Rectal smooth muscle tissue (tissue), 1 donor: ENCODE measurements at regions not wholly inside any gene's neighbourhood (a gene's known extent, or its start where the extent isn't known, plus 50 kb on each side); places are given as distances from the start of the nearest gene placed in this dataset.

Experiments
- H3K27ac ChIP-seq: one replicate; pipeline ENCODE4 v1.7.0; 2013; ENCODE audit warnings: low read depth, low read length, inconsistent platforms
- H3K27me3 ChIP-seq: one replicate; pipeline ENCODE4 v1.7.0; 2013; ENCODE audit warnings: low read length; ENCODE audit not compliant: control insufficient read depth, insufficient read depth
- H3K36me3 ChIP-seq: one replicate; pipeline ENCODE4 v1.7.0; 2013; ENCODE audit warnings: low read length; ENCODE audit not compliant: control insufficient read depth, insufficient read depth
- H3K4me1 ChIP-seq: one replicate; pipeline ENCODE4 v1.7.0; 2013; ENCODE audit warnings: low read length; ENCODE audit not compliant: control insufficient read depth, insufficient read depth
- H3K4me3 ChIP-seq: one replicate; pipeline ENCODE4 v1.7.0; 2013; ENCODE audit warnings: low read length
- H3K9ac ChIP-seq: one replicate; pipeline ENCODE4 v1.7.0; 2013; ENCODE audit warnings: low read length

DNA sequence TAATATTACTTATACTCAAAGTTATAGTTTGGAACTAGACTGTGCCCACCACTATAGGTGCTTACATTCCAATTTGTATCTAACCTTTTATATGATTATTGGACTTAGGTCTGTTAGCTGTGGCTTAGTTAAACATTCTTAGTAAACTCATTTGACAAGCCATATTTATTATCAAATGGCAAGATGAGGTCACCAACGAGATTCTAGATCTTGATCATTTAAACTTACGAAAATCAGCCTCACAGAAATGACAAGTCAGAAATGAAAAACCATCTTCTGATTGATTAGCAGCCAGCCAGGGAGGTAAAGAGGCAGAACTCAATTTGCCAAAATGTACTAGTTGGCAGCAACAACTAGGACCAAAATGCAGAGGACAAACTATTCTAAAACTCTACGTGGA is 100.4 kb upstream of the STK17B start:
- H3K36me3 ChIP-seq = no peaks in the 10 kb centered on the region
- H3K4me3 ChIP-seq = no peak overlapping the region
- H3K9ac ChIP-seq = no peak overlapping the region
- no peaks in the 10 kb centered on the region for H3K4me1 ChIP-seq
- no peaks in the 10 kb centered on the region for H3K27me3 ChIP-seq
- H3K27ac ChIP-seq = no peak overlapping the region

DNA sequence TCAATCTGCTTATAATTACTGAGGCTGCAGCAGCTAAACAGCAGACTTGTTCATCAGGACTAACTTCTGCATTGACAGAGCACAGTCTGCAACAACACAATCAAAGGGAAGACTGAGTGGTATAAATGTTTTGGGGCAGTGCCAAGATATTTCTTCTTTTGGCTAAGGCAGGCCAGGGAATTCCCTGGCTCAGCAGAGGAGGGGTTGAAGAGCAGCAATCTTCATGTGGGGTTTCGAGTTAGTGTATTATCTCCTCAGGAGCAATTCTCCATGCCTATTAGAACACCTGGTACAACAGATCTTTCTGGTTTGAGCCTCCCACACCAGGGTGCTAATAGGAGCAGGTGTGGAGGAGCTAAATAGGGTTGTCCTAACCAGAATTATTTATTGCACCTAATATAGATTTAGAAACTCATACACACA is 103.0 kb upstream of the STK17B start:
- no peak overlapping the region for H3K9ac ChIP-seq
- no peak overlapping the region for H3K27ac ChIP-seq
- no peaks in the 10 kb centered on the region for H3K4me1 ChIP-seq
- no peaks in the 10 kb centered on the region for H3K27me3 ChIP-seq
- H3K4me3 ChIP-seq = no peak overlapping the region
- H3K36me3 ChIP-seq = no peaks in the 10 kb centered on the region

DNA sequence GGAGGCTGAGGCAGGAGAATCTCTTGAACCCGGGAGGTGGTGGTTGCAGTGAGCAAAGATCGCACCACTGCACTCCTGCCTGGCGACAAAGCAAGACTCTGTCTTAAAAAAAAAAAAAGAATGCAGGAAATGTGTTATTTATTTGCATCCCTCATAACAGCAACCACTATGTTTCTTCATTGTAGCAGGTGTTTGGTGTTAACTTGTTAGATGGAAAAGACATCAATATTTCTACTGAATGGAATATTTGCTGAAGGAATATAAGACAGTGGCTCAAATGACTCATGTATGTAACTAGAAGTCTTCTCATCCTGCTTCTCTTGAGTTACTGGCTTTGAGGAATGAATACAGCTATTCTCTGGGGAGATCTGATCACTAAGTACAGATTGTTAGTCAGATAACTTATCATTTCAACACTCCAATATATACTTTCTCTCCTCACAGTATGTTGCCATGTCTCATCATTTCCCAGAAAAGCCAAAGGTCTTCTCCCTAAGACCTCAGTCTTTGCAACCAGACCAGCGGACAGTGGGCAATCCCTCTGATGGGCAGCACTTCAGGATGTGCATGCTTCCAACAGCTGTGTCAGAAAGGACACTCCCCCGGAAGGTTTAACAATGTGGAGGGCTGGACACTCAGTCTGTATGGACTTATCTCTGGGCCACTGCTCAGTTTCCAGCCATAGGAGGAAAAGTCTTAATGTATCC is 104.4 kb upstream of the STK17B start:
- Histone ChIP-seq H3K4me3 (no peak overlapping the region), H3K27ac (no peak overlapping the region), H3K4me1 (no peaks in the 10 kb centered on the region), H3K27me3 (no peaks in the 10 kb centered on the region), H3K36me3 (no peaks in the 10 kb centered on the region), H3K9ac (no peak overlapping the region)

DNA sequence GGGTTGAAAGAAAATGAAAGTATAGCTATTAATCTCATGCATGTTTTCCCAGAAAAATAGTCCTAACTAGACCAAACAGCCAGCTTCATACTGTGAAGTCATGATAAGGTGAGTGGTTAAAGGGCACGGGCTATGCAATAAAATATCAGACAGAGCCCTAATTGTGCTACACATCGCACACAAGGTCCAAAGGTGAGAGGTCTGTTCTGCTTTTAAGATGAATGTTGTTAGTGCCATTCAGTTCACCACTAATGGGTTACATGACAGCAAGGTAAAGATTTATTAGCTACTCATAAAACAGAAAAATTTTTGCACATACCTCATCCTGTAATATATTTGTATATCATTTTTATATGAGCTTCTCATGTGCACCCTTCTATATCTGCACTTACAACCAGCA is 105.0 kb upstream of the STK17B start:
- no peaks in the 10 kb centered on the region for H3K36me3 ChIP-seq
- no peak overlapping the region for H3K9ac ChIP-seq
- no peaks in the 10 kb centered on the region for H3K4me1 ChIP-seq
- no peak overlapping the region for H3K27ac ChIP-seq
- H3K4me3 ChIP-seq = no peak overlapping the region
- no peaks in the 10 kb centered on the region for H3K27me3 ChIP-seq

DNA sequence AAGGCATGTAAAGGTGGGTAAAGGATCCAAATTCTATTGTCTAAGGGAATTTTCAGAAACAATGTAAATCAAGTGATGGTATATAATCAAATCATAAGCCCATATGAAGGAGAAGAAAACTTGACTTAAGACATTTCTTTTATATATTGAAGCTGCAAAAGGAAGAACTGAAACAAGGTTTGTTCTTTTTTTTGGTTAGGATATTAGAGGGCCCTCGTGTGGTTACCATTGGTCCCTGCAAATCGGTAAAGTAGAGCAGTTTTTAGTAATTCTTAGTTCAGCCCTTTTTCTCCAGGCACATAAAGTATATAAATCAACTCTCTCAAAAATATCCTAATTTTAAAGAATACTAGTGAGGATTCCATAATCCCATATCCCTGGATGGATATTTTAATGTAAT is 105.6 kb upstream of the STK17B start:
- Histone ChIP-seq H3K9ac (no peak overlapping the region), H3K4me1 (no peaks in the 10 kb centered on the region), H3K27me3 (no peaks in the 10 kb centered on the region), H3K36me3 (no peaks in the 10 kb centered on the region), H3K27ac (no peak overlapping the region), H3K4me3 (no peak overlapping the region)

DNA sequence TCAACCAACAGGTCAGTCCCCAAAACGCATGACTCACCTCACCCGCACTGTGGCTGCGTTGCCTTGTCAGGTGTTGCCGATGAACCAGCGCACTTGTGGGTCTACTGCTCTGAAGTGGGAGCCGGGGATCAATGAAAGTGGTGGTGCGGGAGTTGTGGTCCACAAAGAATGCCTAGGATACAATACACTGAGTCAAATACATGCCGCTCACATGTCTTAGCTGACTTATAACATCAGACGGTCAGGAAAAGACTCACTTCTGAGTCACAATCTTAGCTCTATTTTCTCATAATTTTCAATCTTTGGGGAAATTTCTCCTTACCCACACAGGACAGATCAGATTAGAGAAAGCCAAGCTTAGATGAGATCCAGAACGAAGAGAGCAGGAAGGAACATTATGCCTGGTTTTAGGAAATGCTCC is 107.1 kb upstream of the STK17B start:
- no peak overlapping the region for H3K4me3 ChIP-seq
- no peak overlapping the region for H3K9ac ChIP-seq
- H3K27ac ChIP-seq = no peak overlapping the region
- H3K36me3 ChIP-seq = no peaks in the 10 kb centered on the region
- no peaks in the 10 kb centered on the region for H3K4me1 ChIP-seq
- no peaks in the 10 kb centered on the region for H3K27me3 ChIP-seq

DNA sequence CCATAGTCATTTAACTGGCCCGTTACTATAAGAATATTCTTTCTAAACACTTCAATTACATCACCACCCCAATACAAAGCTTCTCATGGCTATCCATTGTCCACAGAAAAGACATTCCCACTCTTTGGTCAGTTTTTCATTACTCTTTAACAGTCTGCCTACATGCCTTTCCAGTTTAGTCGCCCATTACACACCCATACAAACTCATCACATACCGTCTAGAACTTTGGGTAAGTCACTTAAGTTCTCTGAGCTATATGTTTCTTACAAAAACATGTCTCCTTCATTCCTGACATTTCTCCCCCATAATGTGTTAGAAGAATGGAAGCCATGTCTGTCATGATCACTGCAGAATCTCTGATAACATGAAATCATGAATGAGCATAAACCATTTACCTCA is 108.2 kb upstream of the STK17B start:
- Histone ChIP-seq H3K4me1 (no peaks in the 10 kb centered on the region), H3K27me3 (no peaks in the 10 kb centered on the region), H3K9ac (no peak overlapping the region), H3K36me3 (no peaks in the 10 kb centered on the region), H3K27ac (no peak overlapping the region), H3K4me3 (no peak overlapping the region)

DNA sequence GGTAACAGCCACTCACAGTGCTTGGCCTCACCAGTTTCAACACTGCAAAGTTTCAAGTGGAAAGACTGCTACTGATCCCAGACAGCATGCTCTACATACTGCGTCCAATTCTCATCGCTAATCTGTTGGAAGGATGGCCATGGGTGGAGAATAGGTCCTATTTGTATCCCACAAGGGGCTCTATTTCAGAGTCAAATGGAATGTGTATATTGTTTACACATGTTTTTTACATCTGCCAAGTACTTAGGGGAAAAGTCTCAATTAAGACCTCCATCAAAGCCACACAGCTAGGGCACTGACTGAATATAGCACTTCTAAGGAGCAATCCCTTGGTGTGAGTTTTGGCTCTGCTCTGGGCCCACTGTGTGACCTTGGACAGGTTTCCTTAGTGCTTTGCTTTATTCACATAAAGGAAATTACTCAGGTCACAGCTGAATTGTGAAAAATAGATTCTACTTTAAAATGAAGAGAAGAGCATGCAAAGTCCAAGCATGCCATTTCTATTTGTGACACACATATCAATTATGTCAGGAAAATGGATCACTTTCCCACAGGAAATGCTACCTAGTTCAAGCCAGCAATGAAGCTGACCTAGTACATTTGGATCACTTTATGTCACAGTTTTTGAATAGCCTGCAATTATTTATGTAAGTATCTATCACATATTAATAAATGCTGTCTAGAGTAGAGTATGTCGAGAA is 112.9 kb upstream of the STK17B start:
- Histone ChIP-seq H3K9ac (no peak overlapping the region), H3K27me3 (no peaks in the 10 kb centered on the region), H3K4me3 (no peak overlapping the region), H3K4me1 (no peaks in the 10 kb centered on the region), H3K36me3 (no peaks in the 10 kb centered on the region), H3K27ac (no peak overlapping the region)

DNA sequence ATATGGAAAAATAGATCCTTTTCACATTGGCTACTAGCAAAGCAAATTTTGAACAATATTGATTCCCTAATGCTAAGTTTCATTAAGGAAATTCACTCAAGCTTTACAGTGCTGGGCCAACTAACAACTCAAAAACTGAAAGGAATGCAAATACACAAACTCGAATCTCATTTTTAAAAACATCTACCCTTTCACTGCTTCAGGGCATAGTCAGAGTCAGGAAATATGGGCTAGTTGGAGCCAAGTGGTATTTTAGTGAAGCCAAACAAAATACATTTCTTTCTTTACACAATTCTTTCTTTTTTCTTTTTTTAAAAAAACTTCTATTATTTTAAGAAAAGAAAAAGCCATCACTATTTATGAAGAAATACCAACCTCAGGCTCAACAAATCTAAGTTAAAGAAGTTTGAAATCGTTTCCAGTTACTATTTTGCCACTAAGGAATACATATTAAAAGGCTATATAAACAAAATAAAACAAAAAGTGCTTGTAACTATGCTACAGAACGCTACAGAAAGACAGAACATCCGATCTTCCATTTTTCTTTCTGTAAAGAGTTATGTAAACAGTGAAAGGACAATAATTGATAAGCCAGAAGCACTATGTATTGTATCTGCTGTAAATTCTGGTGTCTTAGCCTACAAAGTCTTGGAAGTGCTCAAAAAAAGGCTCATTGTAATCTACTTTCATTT is 113.6 kb upstream of the STK17B start:
- Histone ChIP-seq H3K36me3 (no peaks in the 10 kb centered on the region), H3K9ac (no peak overlapping the region), H3K4me1 (no peaks in the 10 kb centered on the region), H3K27me3 (no peaks in the 10 kb centered on the region), H3K27ac (no peak overlapping the region), H3K4me3 (no peak overlapping the region)

DNA sequence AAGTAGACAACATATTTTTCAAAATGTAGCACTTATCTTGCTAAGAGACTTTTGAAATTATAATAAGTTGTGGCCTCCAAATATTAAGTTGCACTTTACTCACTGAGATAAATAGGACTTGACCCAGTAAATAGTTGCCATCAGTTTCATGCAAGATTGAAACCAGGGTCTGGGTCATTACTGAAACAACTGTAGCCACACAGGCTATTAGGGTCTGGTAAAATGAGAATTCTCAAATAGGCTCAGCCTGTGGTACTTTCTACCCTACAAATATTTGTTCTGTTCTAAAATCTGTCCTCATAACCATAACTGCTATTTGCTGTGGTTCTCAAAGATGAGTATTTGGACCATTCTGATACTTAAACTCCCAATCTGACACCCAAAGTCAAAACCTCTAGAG is 115.4 kb upstream of the STK17B start:
- Histone ChIP-seq H3K4me1 (no peaks in the 10 kb centered on the region), H3K4me3 (no peak overlapping the region), H3K9ac (no peak overlapping the region), H3K36me3 (no peaks in the 10 kb centered on the region), H3K27ac (no peak overlapping the region), H3K27me3 (no peaks in the 10 kb centered on the region)

DNA sequence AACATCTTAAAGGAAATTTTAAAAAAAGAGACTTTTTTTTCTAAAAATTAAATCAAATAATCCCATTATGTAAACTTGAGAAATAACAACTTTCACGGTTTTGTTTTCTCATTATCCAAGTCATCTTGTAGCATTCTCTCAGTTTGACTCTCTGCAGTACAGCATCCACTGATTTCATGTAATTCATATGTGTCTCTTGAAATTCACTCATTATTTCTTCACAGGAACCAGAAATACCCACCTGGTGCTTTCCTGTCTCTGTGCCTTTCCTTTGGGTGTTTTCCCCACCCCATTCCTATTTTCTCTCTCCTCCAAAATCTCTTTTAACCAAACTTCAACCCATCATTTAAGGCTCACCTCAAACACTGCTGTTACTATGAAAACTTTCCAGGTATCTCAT is 116.1 kb upstream of the STK17B start:
- H3K27me3 ChIP-seq = no peaks in the 10 kb centered on the region
- no peak overlapping the region for H3K9ac ChIP-seq
- no peak overlapping the region for H3K27ac ChIP-seq
- no peaks in the 10 kb centered on the region for H3K4me1 ChIP-seq
- H3K36me3 ChIP-seq = no peaks in the 10 kb centered on the region
- no peak overlapping the region for H3K4me3 ChIP-seq

DNA sequence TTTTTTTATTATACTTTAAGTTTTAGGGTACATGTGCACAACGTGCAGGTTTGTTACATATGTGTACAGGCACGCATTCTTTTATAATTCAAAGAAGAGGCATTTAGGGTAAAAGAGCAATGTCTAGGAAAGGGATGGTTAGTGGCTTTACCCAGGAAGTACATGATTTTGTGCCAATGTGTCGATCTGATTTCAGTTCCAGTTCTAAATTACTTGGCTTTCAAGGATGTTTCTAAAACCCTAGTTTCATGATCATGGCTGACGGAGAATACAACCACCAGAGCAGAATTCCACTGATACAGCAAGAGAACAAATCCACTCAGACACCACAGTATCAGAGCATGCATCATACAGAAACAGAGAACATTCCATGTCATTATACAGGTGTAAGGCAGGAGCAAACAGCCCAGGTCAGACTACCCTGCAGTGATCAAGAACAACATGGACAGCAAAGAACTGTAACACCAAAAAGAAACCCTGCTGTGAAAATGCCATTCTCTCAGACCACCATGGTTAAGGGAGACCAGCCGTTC is 116.7 kb upstream of the STK17B start:
- Histone ChIP-seq H3K27me3 (no peaks in the 10 kb centered on the region), H3K27ac (no peak overlapping the region), H3K9ac (no peak overlapping the region), H3K4me3 (no peak overlapping the region), H3K36me3 (no peaks in the 10 kb centered on the region), H3K4me1 (no peaks in the 10 kb centered on the region)
